GM12891 (cell line): ENCODE measurements at regions not wholly inside any gene's neighbourhood (a gene's known extent, or its start where the extent isn't known, plus 50 kb on each side); places are given as distances from the start of the nearest gene placed in this dataset.
"Not testable (repeated sequence)": the region's sequence is repeated elsewhere in the genome, so short reads cannot be mapped to it uniquely, and the experiment has no call there.

Experiments used
- DNase-seq: peaks from one replicate; pipeline ENCODE4 v3.0.0; 2011; ENCODE audit warnings: low spot score; ENCODE audit not compliant: insufficient read length
- FAIRE-seq: peaks from 2 replicates; lab custom pipeline; 2011; peaks lifted over from hg19 to GRCh38; lab: Jason Lieb, UNC
- PAX5 ChIP-seq: IDR thresholded peaks from 2 replicates; pipeline ENCODE4 v1.6.1; 2011; ENCODE audit warnings: low read length, moderate library complexity, mild to moderate bottlenecking; ENCODE audit not compliant: insufficient read depth, severe bottlenecking
- POLR2A ChIP-seq: IDR thresholded peaks from 2 replicates; pipeline ENCODE4 v1.6.1; 2011; ENCODE audit warnings: low read depth, low read length, control low read depth
- POLR2AphosphoS5 ChIP-seq: IDR thresholded peaks from 2 replicates; pipeline ENCODE4 v1.6.1; 2011; ENCODE audit warnings: low read depth, low read length, control low read depth
- POU2F2 ChIP-seq: IDR thresholded peaks from 2 replicates; pipeline ENCODE4 v1.6.1; 2011; ENCODE audit warnings: low read depth, mild to moderate bottlenecking, control low read depth, low read length, moderate library complexity
- SPI1 ChIP-seq: IDR thresholded peaks from 2 replicates; pipeline ENCODE4 v1.6.1; 2011; ENCODE audit warnings: low read depth, low read length, control low read depth
- TAF1 ChIP-seq: IDR thresholded peaks from 2 replicates; pipeline ENCODE4 v1.6.1; 2011; ENCODE audit warnings: low read depth, low read length, control low read depth

- DNase-seq = no peak
- FAIRE-seq = no peak
- TF ChIP-seq POLR2AphosphoS5 (no peak), POU2F2 (no peak), PAX5 (no peak)
Observed at GRCh38 chr16:54985156-54985555, 54.5 kb downstream of the IRX5 start.

- FAIRE-seq (no peak), DNase-seq (no peak)
- TF ChIP-seq POLR2AphosphoS5 = no peak
- no peak for TF ChIP-seq PAX5
- no peak for TF ChIP-seq POU2F2
- TF ChIP-seq POLR2A = no peak
- no peak for TF ChIP-seq TAF1
- no peak for TF ChIP-seq SPI1
Observed at GRCh38 chr16:54985668-54986067, 55.0 kb downstream of the IRX5 start.

- TF ChIP-seq TAF1 (no peak), POLR2AphosphoS5 (no peak), POLR2A (no peak), POU2F2 (no peak)
- no peak for FAIRE-seq
Observed at GRCh38 chr16:54986409-54986808, 55.7 kb downstream of the IRX5 start.

GRCh38 chr16:54987081-54987480, 56.4 kb downstream of the IRX5 start:
- DNase-seq (no peak), FAIRE-seq (no peak)
- TF ChIP-seq TAF1 (no peak), POLR2AphosphoS5 (no peak), POLR2A (no peak)

More at GRCh38 chr16:54986409-54986808, 55.7 kb downstream of the IRX5 start:
- DNase-seq = no peak

GRCh38 chr16:54991525-54991924, 60.9 kb downstream of the IRX5 start:
- DNase-seq = no peak
- TF ChIP-seq TAF1 (no peak), POU2F2 (no peak), POLR2AphosphoS5 (no peak), SPI1 (no peak), POLR2A (no peak), PAX5 (no peak)
- FAIRE-seq = no peak

GRCh38 chr16:54991946-54992345, 61.3 kb downstream of the IRX5 start:
- not testable (repeated sequence) for DNase-seq, FAIRE-seq

GRCh38 chr16:54993106-54993895, 62.6 kb downstream of the IRX5 start:
- TF ChIP-seq POLR2A = no peak
- no peak for DNase-seq
- no peak for FAIRE-seq

- TF ChIP-seq TAF1 (no peak), PAX5 (no peak), SPI1 (no peak), POLR2A (no peak)
- DNase-seq = no peak
- FAIRE-seq = no peak
Observed at GRCh38 chr16:54996186-54996585, 65.5 kb downstream of the IRX5 start.

- FAIRE-seq = no peak
- DNase-seq = no peak
- TF ChIP-seq POLR2A (no peak), POLR2AphosphoS5 (no peak), POU2F2 (no peak), PAX5 (no peak), TAF1 (no peak), SPI1 (no peak)
Observed at GRCh38 chr16:54998834-54999233, 68.2 kb downstream of the IRX5 start.

GRCh38 chr16:54999481-54999880, 68.8 kb downstream of the IRX5 start:
- no peak for FAIRE-seq
- TF ChIP-seq PAX5 (no peak), TAF1 (no peak), POU2F2 (no peak), POLR2AphosphoS5 (no peak), POLR2A (no peak), SPI1 (no peak)
- DNase-seq = no peak

- FAIRE-seq (no peak), DNase-seq (no peak)
- TF ChIP-seq POLR2AphosphoS5 = no peak
- TF ChIP-seq POLR2A = no peak
- no peak for TF ChIP-seq POU2F2
- TF ChIP-seq TAF1 = no peak
- no peak for TF ChIP-seq SPI1
- no peak for TF ChIP-seq PAX5
Observed at GRCh38 chr16:55000595-55000994, 69.9 kb downstream of the IRX5 start.
